Tongue (tissue), 1 donor: ENCODE measurements at regions not wholly inside any gene's neighbourhood (a gene's known extent, or its start where the extent isn't known, plus 50 kb on each side); places are given as distances from the start of the nearest gene placed in this dataset.

Experiments
- DNase-seq: peaks from one replicate; pipeline ENCODE4 v3.0.0-alpha.2; 2015

DNA sequence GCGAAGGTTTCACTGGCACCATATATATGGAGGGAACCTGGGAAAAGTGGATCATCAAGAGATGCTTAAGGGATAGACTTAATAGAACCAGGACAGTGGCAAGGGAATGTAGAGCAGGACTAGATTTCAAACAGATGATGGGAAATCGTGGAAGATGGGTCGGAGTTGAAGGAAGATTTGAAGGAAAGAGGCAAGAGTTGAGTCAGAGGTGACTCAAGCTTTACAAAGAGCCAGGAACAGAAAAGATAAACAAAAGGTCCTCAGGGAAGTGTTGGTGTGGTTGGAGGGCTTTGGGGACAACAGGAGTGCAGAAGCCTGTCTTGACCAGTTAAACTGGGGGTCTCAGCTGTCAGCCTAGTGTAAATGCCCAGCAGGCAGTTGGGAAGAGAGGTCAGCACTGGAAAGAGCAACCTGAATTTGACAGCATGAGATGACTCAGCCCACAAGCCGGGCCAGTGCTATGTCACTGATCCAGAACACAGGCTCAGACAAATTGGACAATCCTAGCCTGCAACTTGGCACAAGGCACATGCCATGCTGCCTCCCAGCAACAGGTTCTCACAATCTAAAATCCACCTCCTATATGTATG lies 230.5 kb downstream of the IDS start:
- no peak for DNase-seq

DNA sequence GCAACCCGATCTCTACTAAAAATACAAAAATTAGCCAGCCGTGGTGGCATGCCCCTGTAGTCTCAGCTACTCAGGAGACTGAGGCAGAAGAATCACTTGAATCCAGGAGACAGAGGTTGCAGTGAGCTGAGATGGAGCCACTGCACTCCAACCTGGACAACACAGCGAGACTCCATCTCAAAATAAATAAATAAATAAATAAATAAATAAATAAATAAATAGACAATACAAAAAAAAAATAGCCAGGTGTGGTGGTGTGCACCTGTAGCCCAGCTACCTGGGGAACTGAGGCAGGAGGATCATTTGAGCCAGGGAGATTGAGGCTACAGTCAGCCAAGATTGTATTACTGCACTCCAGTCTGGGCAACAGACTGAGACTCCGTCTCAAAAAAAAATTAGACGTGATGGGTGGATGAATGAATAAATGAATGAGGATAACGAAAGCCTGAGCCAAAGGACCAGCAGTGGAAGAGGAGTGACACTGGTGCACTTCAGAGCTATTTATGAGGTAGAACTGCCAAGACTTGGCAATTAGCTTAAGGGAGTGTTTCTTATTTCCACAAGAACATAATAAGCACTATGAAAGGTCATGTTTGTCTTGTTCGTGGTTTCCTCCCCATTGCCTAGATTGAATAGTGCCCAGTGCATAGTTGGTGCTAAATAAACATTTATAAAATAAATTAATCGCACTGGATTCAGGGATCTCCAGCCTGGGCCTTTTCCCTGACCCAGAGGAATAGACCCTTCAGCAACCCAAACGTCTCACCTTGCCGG lies 232.2 kb downstream of the IDS start:
- DNase-seq: no peak

DNA sequence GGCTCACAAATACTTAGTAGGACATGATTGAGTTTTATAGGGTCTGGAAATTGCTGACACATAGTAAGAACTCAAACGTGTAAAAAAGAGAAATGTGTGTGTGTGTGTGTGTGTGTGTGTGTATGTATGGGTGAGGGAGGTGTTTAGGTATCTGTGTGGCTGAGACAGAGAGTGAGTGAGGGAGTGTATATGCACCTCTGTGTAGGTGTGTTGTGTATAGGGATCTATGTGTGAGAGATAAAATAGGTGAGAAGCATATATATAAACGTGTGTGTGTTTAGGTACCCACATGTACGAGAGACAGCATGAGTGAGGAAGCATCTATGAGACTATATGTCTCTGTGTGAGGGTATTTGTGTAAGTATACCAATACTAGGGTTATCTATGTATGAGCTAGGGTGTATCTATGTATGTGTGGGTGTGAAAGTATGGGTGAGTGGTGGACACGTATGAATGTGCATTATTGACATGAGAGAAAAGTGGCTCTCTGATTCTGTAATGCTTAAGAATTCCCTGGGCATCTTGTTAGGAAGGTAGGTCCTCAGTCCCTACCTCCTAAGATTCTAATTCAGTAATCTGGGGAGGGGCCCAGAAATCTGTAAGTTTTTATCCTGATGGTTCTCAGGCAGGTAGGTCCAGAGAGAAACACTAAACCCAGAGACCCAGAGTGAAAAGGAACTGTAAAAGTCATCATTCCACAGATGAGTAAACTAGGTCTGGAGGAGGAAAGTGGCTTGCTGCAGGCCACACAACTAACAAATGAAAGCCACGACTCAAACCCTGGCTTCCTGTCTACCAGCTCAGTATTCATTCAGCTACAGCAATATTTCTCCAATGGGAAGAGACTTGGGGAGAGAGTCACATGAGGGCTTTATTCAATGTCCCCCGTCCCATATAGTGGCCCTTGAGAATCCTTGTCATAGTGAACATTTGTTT lies 237.0 kb downstream of the IDS start:
- no peak for DNase-seq

DNA sequence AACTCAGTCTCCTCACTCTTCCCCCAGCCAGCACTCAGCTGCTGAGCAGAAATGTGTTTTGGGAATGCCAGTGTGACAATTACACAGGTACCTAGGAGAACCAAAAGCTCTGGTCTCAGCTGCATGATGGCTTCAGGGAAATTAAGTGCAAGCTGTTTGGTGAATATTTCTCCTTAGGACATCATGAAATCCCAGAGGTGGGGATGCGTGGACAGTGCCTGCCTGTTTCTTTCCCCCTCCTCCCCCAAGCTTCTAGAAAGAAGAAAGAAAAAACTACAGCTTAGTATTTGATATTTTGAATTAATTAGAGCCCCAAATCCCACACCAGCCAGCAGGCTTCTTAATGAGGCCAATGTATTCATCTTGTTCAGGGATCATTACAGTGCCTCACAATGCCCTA lies 243.0 kb downstream of the IDS start:
- no peak for DNase-seq

DNA sequence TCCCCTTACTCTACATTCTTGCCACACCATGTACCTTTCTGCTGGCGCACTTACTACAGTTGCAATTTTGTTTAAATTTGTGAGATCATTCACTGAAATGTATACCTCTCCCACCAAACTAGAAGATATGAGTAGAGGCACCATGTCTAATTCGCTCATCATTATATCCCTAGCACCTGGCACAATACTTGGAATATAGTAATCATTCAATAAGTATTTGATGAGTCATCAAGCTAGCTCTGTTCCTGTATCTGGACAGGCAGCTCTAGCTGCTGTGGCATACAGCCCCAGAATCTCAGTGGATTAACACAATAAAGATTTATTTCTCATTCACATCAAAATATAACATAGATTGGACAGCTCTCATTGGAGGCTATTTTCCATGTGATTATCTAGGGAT lies 245.9 kb downstream of the IDS start:
- DNase-seq: no peak

DNA sequence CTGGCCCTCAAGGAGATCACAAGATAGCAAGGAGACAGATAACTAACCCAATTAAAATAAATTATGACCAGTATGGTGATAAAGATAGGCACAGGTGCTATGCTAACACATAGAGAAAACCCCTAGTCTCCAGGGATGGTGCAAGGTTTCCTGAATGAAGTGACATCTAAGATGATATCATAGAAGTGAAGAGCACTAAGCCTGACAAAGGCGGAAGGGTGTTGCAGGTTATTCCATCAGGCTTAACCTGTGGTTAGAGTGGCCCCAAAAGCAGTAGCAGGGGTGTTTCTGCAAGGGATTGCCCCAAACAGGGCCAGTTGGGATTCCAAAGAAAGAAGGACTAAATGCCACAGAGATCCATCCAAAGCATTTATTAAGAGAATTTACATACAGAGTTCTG lies 249.2 kb downstream of the IDS start:
- DNase-seq: no peak

DNA sequence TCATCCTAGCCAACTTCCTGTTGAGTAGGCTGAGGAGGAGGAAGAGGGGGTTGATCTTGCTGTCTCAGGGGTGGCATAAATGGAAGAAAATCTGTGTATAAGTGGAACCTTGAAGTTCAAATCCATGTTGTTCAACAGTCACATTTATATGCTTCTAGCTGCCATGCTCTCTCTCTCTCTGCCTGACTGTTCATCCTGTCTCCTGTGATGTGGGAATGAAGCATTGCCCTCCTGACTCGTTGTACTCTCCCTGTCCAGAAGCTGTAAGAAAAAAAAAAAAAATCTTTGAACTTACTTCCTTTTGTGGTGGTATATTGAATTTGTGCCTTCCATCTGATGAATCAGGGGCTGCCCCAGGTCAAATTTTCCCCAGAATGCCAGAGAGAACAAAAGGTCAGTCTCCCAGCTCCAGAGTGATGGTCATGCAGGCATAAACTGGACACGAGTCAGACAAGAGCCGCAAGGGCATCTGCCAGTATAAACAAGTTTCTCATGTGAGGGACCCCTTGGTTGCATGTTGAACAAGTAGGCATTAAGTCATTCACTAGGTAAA lies 257.0 kb downstream of the IDS start:
- DNase-seq: no peak

DNA sequence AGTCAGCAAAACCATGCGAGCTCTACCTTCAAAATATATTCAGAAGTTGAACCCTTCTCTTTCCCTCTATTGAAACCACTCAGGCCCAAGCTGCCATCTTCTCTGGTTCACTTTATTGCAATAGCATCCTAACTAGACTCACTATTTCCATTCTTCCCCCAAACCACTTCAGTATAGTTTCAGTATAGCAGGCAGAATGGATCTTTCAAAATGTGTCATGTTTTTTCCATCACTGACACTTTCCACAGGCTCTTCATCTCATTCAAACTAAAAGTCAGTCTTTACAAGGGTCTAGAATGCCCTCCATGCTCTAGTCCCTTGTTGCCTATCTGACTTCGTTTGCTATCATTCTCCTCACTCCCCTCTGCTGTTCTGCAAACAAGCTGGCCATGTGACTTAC lies 274.4 kb downstream of the IDS start:
- no peak for DNase-seq

DNA sequence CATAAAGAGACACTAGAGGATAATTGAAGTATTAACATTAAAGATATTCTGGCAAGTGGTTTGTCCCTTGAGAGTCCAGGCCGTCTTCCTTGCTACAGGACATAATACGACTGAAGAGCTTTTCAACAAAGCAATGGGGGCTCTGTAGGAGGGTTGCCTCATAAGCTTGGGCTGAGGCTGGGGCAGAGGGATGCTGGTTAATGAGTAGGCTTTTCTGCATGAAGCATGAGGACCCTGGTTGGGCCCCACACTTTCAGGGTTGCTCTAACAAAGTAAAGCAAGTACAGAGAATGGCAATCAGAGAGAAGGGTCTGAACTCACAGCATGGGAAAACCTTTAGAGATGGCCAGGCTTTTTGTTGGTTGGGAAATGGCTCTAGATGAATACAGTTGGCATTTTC lies 281.3 kb downstream of the IDS start:
- no peak for DNase-seq

DNA sequence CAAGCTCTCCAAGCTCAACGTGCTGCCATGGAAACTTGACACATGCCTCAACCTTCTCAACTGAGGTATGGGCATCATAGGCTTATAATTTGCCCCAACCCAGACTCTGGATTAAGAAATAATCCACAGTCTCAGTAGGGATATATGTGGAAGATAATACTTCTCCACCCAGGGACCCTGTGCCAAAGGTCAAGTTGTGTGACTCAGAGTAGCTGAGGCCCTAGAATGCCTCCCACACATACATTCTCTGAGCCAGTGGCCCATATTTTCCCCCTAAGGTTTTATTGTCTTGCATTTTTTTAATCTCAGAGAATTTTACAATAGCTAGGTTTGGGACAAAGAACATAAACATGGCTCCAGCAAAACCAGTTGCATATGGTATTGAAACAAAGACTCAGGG lies 283.1 kb downstream of the IDS start:
- DNase-seq: no peak

DNA sequence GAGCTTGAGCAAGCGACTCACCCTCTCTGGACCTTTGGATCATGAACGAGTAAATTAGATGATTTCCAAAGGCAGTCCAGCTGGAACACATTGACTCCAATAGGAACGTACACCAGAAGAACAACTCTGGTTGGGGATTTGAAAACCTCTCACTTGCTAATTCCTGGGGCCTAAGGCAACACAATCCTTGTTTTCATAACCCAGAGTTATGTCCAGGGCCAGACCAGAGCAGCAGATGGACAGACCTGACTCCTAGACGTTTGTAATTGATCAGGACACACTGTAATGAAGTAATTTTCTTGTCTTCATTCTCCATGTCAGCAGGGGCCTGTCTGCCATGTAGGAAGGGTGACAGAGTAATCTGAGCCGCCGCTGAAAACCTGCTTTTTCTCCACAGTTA lies 283.9 kb downstream of the IDS start:
- peak; percentile 41 for DNase-seq

DNA sequence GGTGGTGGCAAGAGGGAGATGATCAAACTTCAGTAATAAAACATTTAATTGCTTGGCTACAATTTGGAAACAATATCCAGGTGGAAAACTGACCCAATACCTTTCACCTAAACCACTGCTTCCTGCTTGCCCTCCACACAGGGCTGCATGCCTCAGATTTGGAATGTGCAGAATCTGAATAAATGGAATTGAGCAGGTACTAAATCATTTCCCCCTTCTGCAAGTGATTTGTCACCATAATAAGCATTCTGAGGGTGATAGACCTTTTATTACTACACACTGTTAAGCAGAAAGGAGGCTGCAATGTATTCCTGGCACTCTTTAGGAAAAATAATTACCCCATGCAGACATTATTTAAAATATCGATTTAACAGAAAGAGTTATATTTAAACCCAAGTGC lies 291.8 kb downstream of the IDS start:
- DNase-seq: no peak

DNA sequence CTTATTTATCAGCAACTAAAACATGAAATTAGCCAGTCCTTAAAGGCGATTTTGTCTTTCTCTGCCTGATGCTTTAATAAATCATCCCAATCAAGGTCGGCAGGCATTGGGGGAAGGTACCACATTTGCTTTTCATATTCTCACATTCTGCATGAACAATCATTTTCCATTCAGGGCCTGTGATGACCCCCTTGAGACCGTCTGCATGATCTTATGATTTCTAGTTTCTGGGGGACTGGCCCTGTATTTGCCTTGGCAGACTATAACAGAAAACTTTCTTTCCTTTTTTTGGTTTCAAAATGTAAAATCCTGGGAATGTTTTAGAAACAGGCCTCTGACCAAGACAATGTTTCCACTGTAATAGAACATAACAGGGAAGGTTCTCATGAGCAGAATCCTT lies 296.8 kb downstream of the IDS start:
- DNase-seq: peak; percentile 12

DNA sequence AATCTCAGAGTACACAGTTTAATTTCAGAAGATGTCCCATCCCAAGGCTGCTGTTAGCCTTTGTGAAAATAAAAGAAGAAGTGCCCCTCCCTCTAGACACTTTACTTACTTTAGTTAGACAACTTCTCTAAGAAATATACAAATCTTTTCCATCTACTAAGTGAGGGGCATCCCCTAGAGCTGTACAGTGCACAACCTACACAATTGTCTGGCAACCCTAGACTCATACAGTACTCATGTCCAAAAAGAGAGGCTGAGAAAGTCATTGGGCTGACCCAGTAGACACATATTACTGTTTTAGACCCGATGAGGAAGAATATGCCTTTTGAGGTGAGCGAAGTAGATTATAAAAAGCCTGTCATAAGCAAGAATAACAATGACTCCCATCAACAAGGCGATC lies 297.6 kb downstream of the IDS start:
- DNase-seq: no peak

DNA sequence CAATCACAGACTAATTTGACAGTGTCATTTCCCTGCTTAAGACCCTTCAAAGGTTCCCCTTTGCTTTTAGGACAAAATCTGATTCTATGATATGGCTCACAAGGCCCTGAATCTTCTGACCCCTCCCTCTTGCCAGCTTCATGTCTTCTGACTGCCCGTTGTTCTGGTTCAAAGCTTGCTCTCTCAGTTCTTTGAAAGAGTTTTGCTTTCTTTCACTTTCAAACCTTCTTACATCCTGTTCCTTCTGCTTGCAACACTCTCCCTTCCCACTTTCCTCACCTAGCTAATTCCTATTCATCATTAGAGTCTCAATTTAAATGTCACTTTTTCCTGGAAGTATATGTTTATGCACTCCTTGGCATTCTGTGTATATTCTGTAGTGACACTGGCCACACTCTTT lies 299.2 kb downstream of the IDS start:
- DNase-seq: no peak

DNA sequence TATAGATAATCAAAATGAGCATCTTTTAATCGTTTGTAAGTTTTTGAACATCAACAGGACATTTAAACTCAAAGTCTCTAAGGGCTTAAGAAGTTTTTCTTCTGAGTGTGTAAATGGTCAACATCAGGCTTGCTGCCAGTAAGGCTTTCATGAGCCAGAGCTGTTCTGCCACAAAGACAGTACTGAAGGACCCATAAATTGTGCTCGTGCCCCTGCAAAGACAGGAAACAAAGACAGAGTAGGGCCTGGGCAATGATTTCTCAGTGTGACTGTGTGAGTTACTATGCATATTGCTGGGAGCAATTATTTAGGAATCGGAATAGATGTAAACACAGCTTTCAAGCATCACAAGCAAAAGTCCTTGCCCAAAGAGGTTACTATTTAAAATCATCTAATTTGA lies 300.0 kb downstream of the IDS start:
- DNase-seq: no peak

DNA sequence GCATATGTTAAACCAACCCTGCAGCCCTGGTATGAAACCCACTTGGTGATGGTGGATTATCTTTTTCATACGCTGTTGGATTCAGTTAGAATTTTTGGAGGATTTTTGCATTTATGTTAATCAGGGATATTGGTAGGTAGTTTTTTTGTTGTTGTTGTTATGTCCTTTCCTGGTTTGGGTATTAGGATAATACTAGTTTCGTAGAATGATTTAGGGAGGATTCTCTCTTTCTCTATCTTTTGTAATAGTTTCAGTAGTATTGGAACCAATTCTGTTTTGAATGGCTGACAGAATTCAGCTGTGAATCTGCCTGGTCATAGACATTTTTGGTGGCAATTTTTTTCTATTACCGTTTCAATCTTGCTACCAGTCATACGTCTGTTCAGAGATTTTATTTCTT lies 305.4 kb downstream of the IDS start:
- DNase-seq: no peak

DNA sequence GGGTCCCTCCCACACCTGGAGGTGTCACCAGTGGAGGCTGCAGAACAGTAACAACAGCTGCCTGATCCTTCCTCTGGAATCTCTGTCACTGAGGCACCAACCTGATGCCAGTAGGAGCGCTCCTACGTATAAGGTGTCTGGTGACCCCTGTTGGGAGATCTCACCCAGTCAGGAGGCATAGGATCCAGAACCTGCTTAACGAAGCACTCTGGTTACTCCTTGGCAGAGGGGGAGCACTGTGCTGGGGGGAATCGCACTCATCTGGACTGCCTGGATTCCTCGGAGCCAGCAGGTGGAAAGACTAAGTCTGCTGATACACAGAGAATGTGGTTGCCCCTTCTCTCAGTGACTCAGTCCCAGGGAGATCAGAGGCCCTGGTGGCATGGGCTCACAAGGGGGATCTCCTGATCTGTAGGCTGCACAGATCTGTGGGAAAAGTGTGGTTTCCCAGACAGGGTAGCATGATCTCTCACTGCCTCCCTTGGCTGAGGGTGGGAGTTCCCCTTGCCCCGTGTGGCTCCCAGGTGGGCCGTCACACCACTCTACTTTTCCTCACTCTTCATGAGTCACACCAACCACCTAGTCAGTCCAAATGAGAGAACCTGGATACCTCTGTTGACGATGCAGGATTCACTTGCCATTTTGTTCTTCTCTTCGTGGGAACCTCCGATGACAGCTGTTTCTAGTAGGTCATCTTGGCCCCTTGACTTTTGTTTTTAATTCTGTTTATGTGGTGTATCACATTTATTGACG lies 305.9 kb downstream of the IDS start:
- no peak for DNase-seq

DNA sequence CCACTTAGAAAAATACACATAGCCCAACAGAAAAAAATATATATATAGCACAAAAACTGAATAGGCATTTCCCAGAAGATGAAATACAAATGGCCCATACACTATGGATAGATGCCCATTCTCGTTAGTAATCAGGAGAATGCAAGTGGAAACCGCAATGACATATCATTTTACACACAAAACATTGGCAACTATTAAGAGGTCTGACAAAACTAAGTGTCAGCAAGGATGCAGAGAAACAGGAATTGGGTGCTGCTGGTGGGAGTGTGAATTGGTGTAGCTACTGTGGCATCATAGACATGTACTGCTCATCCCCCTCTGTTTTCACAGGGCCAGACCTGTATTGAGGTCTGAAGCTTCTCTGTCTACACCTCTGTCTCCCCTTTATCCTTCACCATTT lies 320.0 kb downstream of the IDS start:
- DNase-seq: no peak

DNA sequence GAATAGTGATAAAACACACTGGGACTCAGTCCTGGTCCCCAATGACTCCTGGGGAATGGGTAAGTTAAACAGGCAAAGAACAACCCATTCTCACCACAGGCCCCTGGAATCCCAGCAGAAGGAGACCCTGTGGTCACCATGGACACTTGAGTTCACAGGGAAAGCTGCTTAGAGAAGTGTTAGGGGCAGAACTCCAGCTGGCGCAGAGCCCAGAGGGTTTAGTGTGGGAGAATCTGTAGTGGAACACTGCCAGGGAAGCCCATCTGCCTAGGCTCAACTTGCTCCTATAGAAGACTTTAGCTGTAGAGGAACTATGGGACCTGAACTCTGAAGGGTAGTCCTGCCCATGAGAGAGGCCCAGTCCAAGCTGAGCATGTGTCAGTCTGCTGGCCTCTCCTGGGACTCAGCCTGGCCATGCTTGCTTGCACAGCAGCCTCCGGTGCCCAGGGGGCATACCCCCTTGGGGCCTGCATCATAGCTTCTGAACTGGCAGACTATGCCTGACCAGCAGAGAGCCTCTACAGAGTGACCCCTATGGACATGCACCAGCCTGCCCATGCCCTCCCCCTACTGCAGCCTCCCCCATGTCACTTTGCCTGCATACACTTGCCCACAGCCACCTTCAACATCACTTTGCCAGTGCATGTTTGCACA lies 343.5 kb downstream of the IDS start:
- peak; percentile 22 for DNase-seq

DNA sequence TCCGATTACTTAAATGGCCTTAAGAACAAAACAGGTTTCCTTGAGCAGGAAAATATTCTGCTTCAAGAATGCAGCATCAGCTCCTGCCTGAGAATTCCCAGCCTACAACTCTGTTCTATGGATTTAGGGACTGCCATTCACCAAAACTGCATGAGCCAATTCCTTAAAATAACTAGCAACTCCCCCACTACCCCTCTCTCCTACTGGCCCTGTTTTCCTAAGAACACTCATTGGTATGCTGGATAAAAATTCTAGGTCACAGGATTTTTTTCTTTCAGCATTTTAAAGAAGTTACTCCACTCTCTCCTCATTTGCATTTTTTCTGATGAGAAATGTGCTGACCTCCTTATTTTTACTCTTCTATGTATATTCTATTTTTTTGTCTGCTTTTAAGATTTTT lies 347.1 kb downstream of the IDS start:
- no peak for DNase-seq

DNA sequence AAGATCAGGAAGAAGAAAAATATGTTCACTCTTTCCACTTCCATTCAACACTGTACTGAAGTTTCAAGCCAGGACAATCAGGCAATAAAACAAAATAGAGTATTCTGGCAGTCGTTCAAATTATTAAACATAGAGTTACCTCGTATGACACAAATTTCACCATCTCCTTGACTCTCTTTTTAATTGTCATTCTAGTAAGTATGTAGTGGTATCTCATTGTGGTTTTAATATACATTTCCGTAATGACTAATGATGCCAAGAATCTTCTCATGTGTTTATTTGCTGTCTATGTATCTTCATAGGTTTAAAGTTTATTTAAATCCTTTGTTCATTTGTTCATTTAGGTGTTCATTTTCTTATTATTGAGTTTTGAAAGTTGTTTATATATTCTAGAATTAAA lies 352.2 kb downstream of the IDS start:
- no peak for DNase-seq
